Endothelial cell of umbilical vein (primary cell): ENCODE measurements at regions not wholly inside any gene's neighbourhood (a gene's known extent, or its start where the extent isn't known, plus 50 kb on each side); places are given as distances from the start of the nearest gene placed in this dataset.

Source experiments
- BruUV-seq: library from RNA; stranded (reverse); fragments of 400-500 nt; replicated peaks from 2 replicates; lab custom pipeline; 2021; lab: Mats Ljungman, UMichigan
- CTCF ChIA-PET: fragments of 300-600, 350-600 bp; sonication (Branson Sonifier 250); formaldehyde crosslinking; loops from one replicate; lab custom pipeline; 2021; ENCODE audit warnings: antibody characterized with exemption, inconsistent platforms; lab: Charles Lee
- POLR2A ChIA-PET: fragments of 300-600, 350-600 bp; sonication (Branson Sonifier 250); formaldehyde crosslinking; loops from one replicate; lab custom pipeline; 2021; ENCODE audit warnings: antibody characterized with exemption, inconsistent platforms; lab: Charles Lee
- DNase-seq: peaks from one replicate; pipeline ENCODE4 v3.0.0-alpha.2; 2011; ENCODE audit warnings: low read depth, low spot score
- FAIRE-seq: peaks from 2 replicates; lab custom pipeline; 2011; peaks lifted over from hg19 to GRCh38; lab: Jason Lieb, UNC
- H2AFZ ChIP-seq: 2 replicates; pipeline ENCODE4 v1.6.0; 2012; ENCODE audit warnings: low read depth, low read length, control low read depth, inconsistent platforms
- H3K27ac ChIP-seq: 2 replicates; pipeline ENCODE4 v1.5.1; 2011; ENCODE audit warnings: low read depth, mild to moderate bottlenecking, control low read depth, low read length, moderate library complexity; ENCODE audit not compliant: insufficient read depth
- H3K27me3 ChIP-seq, 2 experiments: 2 replicates each; pipeline versions ENCODE4 v1.6.0 to v1.6.1; 2011; ENCODE audit warnings: low read length in 2 of 2, mixed read lengths in 1 of 2; ENCODE audit not compliant: control insufficient read depth in 2 of 2, insufficient read depth in 2 of 2
- H3K36me3 ChIP-seq, 2 experiments: 2 replicates in 1 of 2; 3 replicates in 1 of 2; pipeline ENCODE4 v1.5.1; 2011; ENCODE audit warnings: low read length in 2 of 2, mild to moderate bottlenecking in 1 of 2, moderate library complexity in 1 of 2; ENCODE audit not compliant: control insufficient read depth in 2 of 2, insufficient read depth in 2 of 2; ENCODE audit errors: extremely low read depth in 1 of 2
- H3K4me1 ChIP-seq: 3 replicates; pipeline ENCODE4 v1.5.1; 2011; ENCODE audit warnings: mild to moderate bottlenecking, low read length; ENCODE audit not compliant: control insufficient read depth, insufficient read depth; ENCODE audit errors: extremely low read depth
- H3K4me2 ChIP-seq: 2 replicates; pipeline ENCODE4 v1.6.1; 2011; ENCODE audit warnings: low read length, control low read depth, mixed read lengths; ENCODE audit not compliant: insufficient read depth
- H3K4me3 ChIP-seq, 3 experiments: fragments of 200-600 bp in 1 of 3; sonication (generic), shearing (Covaris generic) in 1 of 3; replicated peaks in 1 of 3; 2 replicates each; pipeline ENCODE4 v1.5.1; 2011 to 2016; ENCODE audit warnings: control low read depth in 3 of 3, low read length in 3 of 3, mild to moderate bottlenecking in 2 of 3, inconsistent platforms in 1 of 3, low read depth in 1 of 3, moderate library complexity in 1 of 3; ENCODE audit not compliant: insufficient read depth in 1 of 3
- H3K79me2 ChIP-seq: 2 replicates; pipeline ENCODE4 v1.6.0; 2012; ENCODE audit warnings: low read length, inconsistent platforms; ENCODE audit not compliant: control insufficient read depth, insufficient read depth
- H3K9ac ChIP-seq: replicated peaks from 2 replicates; pipeline ENCODE3; 2011; ENCODE audit warnings: low read length, control low read depth; ENCODE audit not compliant: insufficient read depth; ENCODE audit errors: extremely low read depth
- H3K9me1 ChIP-seq: replicated peaks from 3 replicates; pipeline ENCODE4 v1.6.0; 2011; ENCODE audit warnings: mild to moderate bottlenecking, low read length; ENCODE audit not compliant: control insufficient read depth, insufficient read depth; ENCODE audit errors: extremely low read depth
- H3K9me3 ChIP-seq: replicated peaks from 2 replicates; pipeline ENCODE4 v1.5.1; 2012; ENCODE audit warnings: low read length, inconsistent platforms; ENCODE audit not compliant: control insufficient read depth, insufficient read depth
- H4K20me1 ChIP-seq: replicated peaks from 2 replicates; pipeline ENCODE3; 2011; ENCODE audit warnings: mild to moderate bottlenecking, low read length; ENCODE audit not compliant: control insufficient read depth, insufficient read depth; ENCODE audit errors: extremely low read depth
- EZH2 ChIP-seq: IDR thresholded peaks from 2 replicates; pipeline ENCODE4 v1.6.1; 2012; ENCODE audit warnings: borderline replicate concordance, low read depth, mild to moderate bottlenecking, moderate library complexity, low read length, inconsistent platforms; ENCODE audit not compliant: severe bottlenecking
- FOS ChIP-seq: IDR thresholded peaks from 2 replicates; pipeline ENCODE4 v1.6.1; 2011; ENCODE audit warnings: mild to moderate bottlenecking, low read length, moderate library complexity, borderline replicate concordance; ENCODE audit not compliant: insufficient read depth
- GATA2 ChIP-seq: IDR thresholded peaks from 2 replicates; pipeline ENCODE4 v1.7.0; 2011; ENCODE audit warnings: low read depth, mild to moderate bottlenecking, moderate library complexity, mixed read lengths, low read length; ENCODE audit not compliant: insufficient read length, insufficient read depth
- JUN ChIP-seq: IDR thresholded peaks from 2 replicates; pipeline ENCODE4 v1.6.1; 2011; ENCODE audit warnings: borderline replicate concordance, low read depth; ENCODE audit not compliant: insufficient read length, insufficient read depth
- MYC ChIP-seq: IDR thresholded peaks from one replicate; pipeline ENCODE4 v1.6.1; 2011; ENCODE audit warnings: mild to moderate bottlenecking, low read depth, low read length
- POLR2A ChIP-seq: IDR thresholded peaks from 2 replicates; pipeline ENCODE4 v1.6.1; 2012; ENCODE audit warnings: low read depth, mild to moderate bottlenecking, control low read depth, low read length
- POLR2AphosphoS5 ChIP-seq: IDR thresholded peaks from 2 replicates; pipeline ENCODE4 v1.6.1; 2012; ENCODE audit warnings: low read depth, mild to moderate bottlenecking, control low read depth, low read length, moderate library complexity; ENCODE audit not compliant: insufficient read depth
- dilution Hi-C: fragments of 300-500 bp; cut with MboI; formaldehyde crosslinking; loops from one replicate; pipeline ENCODE4 v1.15.0; 2019; ENCODE audit warnings: low sequenced_read_pairs; ENCODE audit not compliant: extremely low pct_ligation_motif_present
- intact Hi-C: fragments of 100-400 bp; cut with micrococcal nuclease; formaldehyde crosslinking; loops from one replicate; pipeline ENCODE4 v1.10.0; 2022
- TF ChIP-seq, protein P1 (sequence below): IDR thresholded peaks from 2 replicates; pipeline ENCODE4 v1.6.1; 2011; ENCODE audit not compliant: insufficient read depth, insufficient read length
- TF ChIP-seq, protein P2 (sequence below), 2 donors: IDR thresholded peaks; 1 replicate in 1 of 2; 2 replicates in 1 of 2; pipeline ENCODE4 v1.5.1; 2011; ENCODE audit warnings: low read length in 2 of 2, mild to moderate bottlenecking in 2 of 2, moderate library complexity in 2 of 2, control low read depth in 1 of 2, inconsistent platforms in 1 of 2, low read depth in 1 of 2; ENCODE audit not compliant: insufficient read depth in 1 of 2; ENCODE audit errors: extremely low read depth in 1 of 2

- no peaks in the 10 kb centered on the region for H3K36me3 ChIP-seq
- no peak for FAIRE-seq
- BruUV-seq = no TSS peak
- no peaks in the 10 kb centered on the region for H4K20me1 ChIP-seq
- no peak for TF ChIP-seq POLR2A
- no peak for TF ChIP-seq GATA2
- TF ChIP-seq FOS = no peak
- TF ChIP-seq, protein P1, sequence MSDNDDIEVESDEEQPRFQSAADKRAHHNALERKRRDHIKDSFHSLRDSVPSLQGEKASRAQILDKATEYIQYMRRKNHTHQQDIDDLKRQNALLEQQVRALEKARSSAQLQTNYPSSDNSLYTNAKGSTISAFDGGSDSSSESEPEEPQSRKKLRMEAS = no peak
- TF ChIP-seq JUN = no peak
- TF ChIP-seq POLR2AphosphoS5 = no peak
- TF ChIP-seq EZH2 = no peak
- TF ChIP-seq, protein P2, sequence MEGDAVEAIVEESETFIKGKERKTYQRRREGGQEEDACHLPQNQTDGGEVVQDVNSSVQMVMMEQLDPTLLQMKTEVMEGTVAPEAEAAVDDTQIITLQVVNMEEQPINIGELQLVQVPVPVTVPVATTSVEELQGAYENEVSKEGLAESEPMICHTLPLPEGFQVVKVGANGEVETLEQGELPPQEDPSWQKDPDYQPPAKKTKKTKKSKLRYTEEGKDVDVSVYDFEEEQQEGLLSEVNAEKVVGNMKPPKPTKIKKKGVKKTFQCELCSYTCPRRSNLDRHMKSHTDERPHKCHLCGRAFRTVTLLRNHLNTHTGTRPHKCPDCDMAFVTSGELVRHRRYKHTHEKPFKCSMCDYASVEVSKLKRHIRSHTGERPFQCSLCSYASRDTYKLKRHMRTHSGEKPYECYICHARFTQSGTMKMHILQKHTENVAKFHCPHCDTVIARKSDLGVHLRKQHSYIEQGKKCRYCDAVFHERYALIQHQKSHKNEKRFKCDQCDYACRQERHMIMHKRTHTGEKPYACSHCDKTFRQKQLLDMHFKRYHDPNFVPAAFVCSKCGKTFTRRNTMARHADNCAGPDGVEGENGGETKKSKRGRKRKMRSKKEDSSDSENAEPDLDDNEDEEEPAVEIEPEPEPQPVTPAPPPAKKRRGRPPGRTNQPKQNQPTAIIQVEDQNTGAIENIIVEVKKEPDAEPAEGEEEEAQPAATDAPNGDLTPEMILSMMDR (IDR thresholded peaks at IDR 0.05; ENCODE audit: extremely low read depth in 1 of 2, insufficient read depth in 1 of 2, low read depth in 1 of 2, low read length in 2 of 2) = no peak
- no peak for TF ChIP-seq MYC
- DNase-seq = no peak
- H3K9me3 ChIP-seq = peaks cover 4% of the 10 kb centered on the region
- H3K79me2 ChIP-seq = no peaks in the 10 kb centered on the region
- no peak overlapping the region for H3K4me3 ChIP-seq
- H3K4me1 ChIP-seq = no peaks in the 10 kb centered on the region
- intact Hi-C loops (no loop called here), dilution Hi-C loops (no loop called here)
- no peak overlapping the region for H3K4me2 ChIP-seq
- ChIA-PET CTCF (no interaction called here), POLR2A (no interaction called here)
- H3K27ac ChIP-seq = no peak overlapping the region
- H3K27me3 ChIP-seq = no peaks in the 10 kb centered on the region
- no peaks in the 10 kb centered on the region for H3K9me1 ChIP-seq
- H2AFZ ChIP-seq = no peak overlapping the region
- no peak overlapping the region for H3K9ac ChIP-seq
Observed at GRCh38 chr10:85315657-85316056, 987.3 kb downstream of the CCSER2 start.
